HCT116 (cell line): ENCODE measurements at regions not wholly inside any gene's neighbourhood (a gene's known extent, or its start where the extent isn't known, plus 50 kb on each side); places are given as distances from the start of the nearest gene placed in this dataset.

Experiments used
- ATAC-seq: fragments of 200-7000 bp; cut with Tn5 transposase; 2 replicates; pipeline ENCODE4 v1.9.1; 2020; ENCODE audit warnings: mild to moderate bottlenecking, moderate library complexity
- BruUV-seq: library from RNA; stranded (reverse); fragments of 400-500 nt; replicated peaks from 2 replicates; lab custom pipeline; 2021; lab: Mats Ljungman, UMichigan
- CTCF ChIA-PET: fragments of 300-600 bp; sonication (Branson Sonifier 250); formaldehyde crosslinking; loops from one replicate; lab custom pipeline; 2021; ENCODE audit warnings: antibody characterized with exemption; lab: Charles Lee
- POLR2A ChIA-PET: fragments of 300-600, 350-600 bp; sonication (Branson Sonifier 250); formaldehyde crosslinking; loops from one replicate; lab custom pipeline; 2021; ENCODE audit warnings: antibody characterized with exemption; lab: Charles Lee
- RAD21 ChIA-PET, 2 experiments: fragments of 300-600 bp; sonication (Branson Sonifier 250); formaldehyde crosslinking; loops; one replicate each; lab custom pipeline; 2023; ENCODE audit warnings: low total read pairs in 2 of 2; ENCODE audit not compliant: uncharacterized antibody in 2 of 2, unreplicated experiment in 2 of 2, low non-redundant PET in 1 of 2; lab: Charles Lee
- DNase-seq: peaks from one replicate; pipeline ENCODE4 v3.0.0-alpha.2; 2010; ENCODE audit warnings: low read depth, low spot score
- H2AFZ ChIP-seq: fragments of 200-600 bp; shearing (Covaris generic), sonication (generic); 2 replicates; pipeline ENCODE4 v1.6.1; 2017; ENCODE audit warnings: low read depth, mixed run types, mixed read lengths, antibody characterized with exemption, low read length; ENCODE audit not compliant: poor library complexity, severe bottlenecking
- H3K27ac ChIP-seq: 2 replicates; pipeline ENCODE4 v1.5.1; 2012; ENCODE audit warnings: low read depth, low read length
- H3K27me3 ChIP-seq: fragments of 200-600 bp; sonication (generic); 2 replicates; pipeline ENCODE4 v1.6.1; 2016; ENCODE audit warnings: mixed run types, low read length, mixed read lengths; ENCODE audit not compliant: insufficient read depth
- H3K36me3 ChIP-seq, 2 experiments: fragments of 200-500 bp in 1 of 2; fragments of 200-600 bp in 1 of 2; sonication (Bioruptor generic) in 1 of 2; sonication (generic) in 1 of 2; 2 replicates each; pipeline versions ENCODE4 v1.5.1 to v1.6.1; 2014 to 2016; ENCODE audit warnings: low read length in 2 of 2, inconsistent platforms in 1 of 2, mixed read lengths in 1 of 2, mixed run types in 1 of 2; ENCODE audit not compliant: insufficient read depth in 2 of 2, control insufficient read depth in 1 of 2
- H3K4me1 ChIP-seq, 2 experiments: fragments of 200-600 bp in 1 of 2; sonication (generic) in 1 of 2; 2 replicates each; pipeline versions ENCODE4 v1.5.1 to v1.6.1; 2012 to 2017; ENCODE audit warnings: low read length in 2 of 2, inconsistent platforms in 1 of 2, mild to moderate bottlenecking in 1 of 2, mixed read lengths in 1 of 2, mixed run types in 1 of 2, moderate library complexity in 1 of 2; ENCODE audit not compliant: insufficient read depth in 2 of 2, control insufficient read depth in 1 of 2
- H3K4me2 ChIP-seq: fragments of 200-600 bp; sonication (generic); 2 replicates; pipeline ENCODE4 v1.6.1; 2017; ENCODE audit warnings: mixed run types, low read length, mixed read lengths
- H3K4me3 ChIP-seq, 2 experiments: fragments of 200-600 bp in 1 of 2; sonication (generic) in 1 of 2; replicated peaks in 1 of 2; 2 replicates each; pipeline ENCODE4 v1.5.1; 2011 to 2016; ENCODE audit warnings: low read length in 2 of 2, control low read depth in 1 of 2, low read depth in 1 of 2, mild to moderate bottlenecking in 1 of 2, mixed read lengths in 1 of 2, mixed run types in 1 of 2
- H3K79me2 ChIP-seq: fragments of 200-600 bp; sonication (generic); 2 replicates; pipeline ENCODE4 v1.6.1; 2017; ENCODE audit warnings: mild to moderate bottlenecking, mixed run types, low read length, moderate library complexity, mixed read lengths; ENCODE audit not compliant: insufficient read depth
- H3K9ac ChIP-seq: fragments of 200-600 bp; sonication (generic); 2 replicates; pipeline ENCODE4 v1.6.1; 2016; ENCODE audit warnings: low read length, mixed read lengths
- H3K9me2 ChIP-seq: fragments of 200-600 bp; sonication (generic), shearing (Covaris generic); 2 replicates; pipeline ENCODE4 v1.6.1; 2017; ENCODE audit warnings: mixed run types, mild to moderate bottlenecking, moderate library complexity; ENCODE audit not compliant: insufficient read depth
- H3K9me3 ChIP-seq, 2 experiments: fragments of 200-500 bp in 1 of 2; fragments of 200-600 bp in 1 of 2; sonication (Bioruptor generic) in 1 of 2; sonication (generic) in 1 of 2; 2 replicates each; pipeline ENCODE4 v1.6.1; 2014 to 2017; ENCODE audit warnings: low read length in 2 of 2, mixed read lengths in 2 of 2, inconsistent platforms in 1 of 2, low read depth in 1 of 2, mild to moderate bottlenecking in 1 of 2, mixed run types in 1 of 2, moderate library complexity in 1 of 2; ENCODE audit not compliant: control insufficient read depth in 1 of 2, insufficient read depth in 1 of 2
- H4K20me1 ChIP-seq: fragments of 200-600 bp; sonication (generic), shearing (Covaris generic); 2 replicates; pipeline ENCODE4 v1.6.1; 2017; ENCODE audit warnings: mixed run types, mild to moderate bottlenecking, moderate library complexity; ENCODE audit not compliant: insufficient read depth
- CBX3 ChIP-seq: IDR thresholded peaks from 2 replicates; pipeline ENCODE4 v1.6.1; 2012; ENCODE audit warnings: low read depth
- CEBPB ChIP-seq: IDR thresholded peaks from 2 replicates; pipeline ENCODE4 v1.6.1; 2012; ENCODE audit warnings: low read depth
- EGR1 ChIP-seq: IDR thresholded peaks from 2 replicates; pipeline ENCODE4 v1.6.1; 2012; ENCODE audit warnings: low read depth
- EZH2phosphoT487 ChIP-seq: fragments of 200-600 bp; IDR thresholded peaks from 2 replicates; pipeline ENCODE4 v1.6.1; 2018; ENCODE audit warnings: antibody characterized with exemption, borderline replicate concordance
- POLR2AphosphoS5 ChIP-seq: IDR thresholded peaks from 2 replicates; pipeline ENCODE4 v1.6.1; 2011; ENCODE audit warnings: mild to moderate bottlenecking, low read depth, low read length, moderate library complexity
- SP1 ChIP-seq: IDR thresholded peaks from 2 replicates; pipeline ENCODE4 v1.6.1; 2012; ENCODE audit warnings: low read depth
- intact Hi-C: fragments of 100-400 bp; cut with micrococcal nuclease; formaldehyde crosslinking; loops from 2 replicates; pipeline ENCODE4 v1.10.0; 2022
- TF ChIP-seq, protein P1 (sequence below): IDR thresholded peaks from 2 replicates; pipeline ENCODE4 v1.6.1; 2012
- TF ChIP-seq, protein P2 (sequence below), 3 experiments: fragments of 200-600 bp in 1 of 3; sonication (generic) in 1 of 3; IDR thresholded peaks in 2 of 3; conservative IDR thresholded peaks in 1 of 3; 2 replicates each; pipeline ENCODE4 v1.5.1; 2012 to 2017; ENCODE audit warnings: low read depth in 2 of 3, low read length in 2 of 3, antibody characterized with exemption in 1 of 3, borderline replicate concordance in 1 of 3, control low read depth in 1 of 3, mild to moderate bottlenecking in 1 of 3, mixed read lengths in 1 of 3, mixed run types in 1 of 3, moderate library complexity in 1 of 3; ENCODE audit not compliant: insufficient read depth in 1 of 3

DNA sequence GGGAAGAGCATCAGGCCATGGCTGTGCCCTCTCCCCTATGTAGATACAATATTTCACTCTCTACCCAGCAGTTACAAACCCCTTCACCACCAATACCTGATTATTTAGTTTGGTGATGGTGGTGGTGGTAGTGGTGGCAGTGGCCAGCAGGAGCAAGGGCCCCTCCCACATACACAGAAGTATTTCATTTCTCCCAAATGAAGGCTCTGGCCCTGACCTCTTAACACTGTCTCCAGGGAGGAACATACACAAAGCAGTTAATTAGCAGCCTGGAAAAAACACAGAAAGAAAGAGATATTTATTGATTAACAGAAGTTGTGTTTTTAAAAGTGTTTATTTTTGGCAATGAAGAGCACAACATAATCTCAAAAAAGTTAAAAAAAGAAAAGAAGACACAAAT lies 212.7 kb upstream of the SAMSN1 start:
- Histone ChIP-seq H4K20me1 (no peaks in the 10 kb centered on the region), H3K4me2 (no peak overlapping the region), H3K4me1 (no peaks in the 10 kb centered on the region), H3K79me2 (no peaks in the 10 kb centered on the region), H3K27ac (no peak overlapping the region), H3K9me2 (no peaks in the 10 kb centered on the region), H2AFZ (no peak overlapping the region), H3K36me3 (no peaks in the 10 kb centered on the region), H3K9me3 (no peaks in the 10 kb centered on the region), H3K4me3 (no peak overlapping the region), H3K27me3 (no peaks in the 10 kb centered on the region), H3K9ac (no peak overlapping the region)
- ChIA-PET RAD21 (no interaction called here), CTCF (no interaction called here), POLR2A (no interaction called here)
- DNase-seq (no peak), ATAC-seq (no peak)
- no TSS peak for BruUV-seq
- intact Hi-C loops, result no loop called here
- TF ChIP-seq, protein P1, sequence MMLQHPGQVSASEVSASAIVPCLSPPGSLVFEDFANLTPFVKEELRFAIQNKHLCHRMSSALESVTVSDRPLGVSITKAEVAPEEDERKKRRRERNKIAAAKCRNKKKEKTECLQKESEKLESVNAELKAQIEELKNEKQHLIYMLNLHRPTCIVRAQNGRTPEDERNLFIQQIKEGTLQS, result no peak
- no peak for TF ChIP-seq EGR1
- no peak for TF ChIP-seq CBX3
- no peak for TF ChIP-seq EZH2phosphoT487
- no peak for TF ChIP-seq CEBPB
- no peak for TF ChIP-seq SP1
- TF ChIP-seq, protein P2, sequence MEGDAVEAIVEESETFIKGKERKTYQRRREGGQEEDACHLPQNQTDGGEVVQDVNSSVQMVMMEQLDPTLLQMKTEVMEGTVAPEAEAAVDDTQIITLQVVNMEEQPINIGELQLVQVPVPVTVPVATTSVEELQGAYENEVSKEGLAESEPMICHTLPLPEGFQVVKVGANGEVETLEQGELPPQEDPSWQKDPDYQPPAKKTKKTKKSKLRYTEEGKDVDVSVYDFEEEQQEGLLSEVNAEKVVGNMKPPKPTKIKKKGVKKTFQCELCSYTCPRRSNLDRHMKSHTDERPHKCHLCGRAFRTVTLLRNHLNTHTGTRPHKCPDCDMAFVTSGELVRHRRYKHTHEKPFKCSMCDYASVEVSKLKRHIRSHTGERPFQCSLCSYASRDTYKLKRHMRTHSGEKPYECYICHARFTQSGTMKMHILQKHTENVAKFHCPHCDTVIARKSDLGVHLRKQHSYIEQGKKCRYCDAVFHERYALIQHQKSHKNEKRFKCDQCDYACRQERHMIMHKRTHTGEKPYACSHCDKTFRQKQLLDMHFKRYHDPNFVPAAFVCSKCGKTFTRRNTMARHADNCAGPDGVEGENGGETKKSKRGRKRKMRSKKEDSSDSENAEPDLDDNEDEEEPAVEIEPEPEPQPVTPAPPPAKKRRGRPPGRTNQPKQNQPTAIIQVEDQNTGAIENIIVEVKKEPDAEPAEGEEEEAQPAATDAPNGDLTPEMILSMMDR (IDR thresholded peaks at IDR 0.05 in 2 of 3, conservative IDR thresholded peaks at IDR 0.05 in 1 of 3; ENCODE audit: borderline replicate concordance in 1 of 3, insufficient read depth in 1 of 3, low read depth in 2 of 3, low read length in 2 of 3), result no peak
- no peak for TF ChIP-seq POLR2AphosphoS5
